GM21737 (cell line): ENCODE measurements at regions not wholly inside any gene's neighbourhood (a gene's known extent, or its start where the extent isn't known, plus 50 kb on each side); places are given as distances from the start of the nearest gene placed in this dataset.
"Not testable (repeated sequence)": the region's sequence is repeated elsewhere in the genome, so short reads cannot be mapped to it uniquely, and the experiment has no call there.

Experiments used
- ATAC-seq: cut with Tn5 transposase; IDR thresholded peaks from one replicate; pipeline ENCODE4 v1.9.1; 2021; ENCODE audit warnings: mild to moderate bottlenecking, moderate library complexity; ENCODE audit not compliant: unreplicated experiment

GRCh38 chr3:18195836-18196235, 229.3 kb downstream of the SATB1 start:
- no peak for ATAC-seq

GRCh38 chr3:18194431-18194830, 230.7 kb downstream of the SATB1 start:
- no peak for ATAC-seq

DNA sequence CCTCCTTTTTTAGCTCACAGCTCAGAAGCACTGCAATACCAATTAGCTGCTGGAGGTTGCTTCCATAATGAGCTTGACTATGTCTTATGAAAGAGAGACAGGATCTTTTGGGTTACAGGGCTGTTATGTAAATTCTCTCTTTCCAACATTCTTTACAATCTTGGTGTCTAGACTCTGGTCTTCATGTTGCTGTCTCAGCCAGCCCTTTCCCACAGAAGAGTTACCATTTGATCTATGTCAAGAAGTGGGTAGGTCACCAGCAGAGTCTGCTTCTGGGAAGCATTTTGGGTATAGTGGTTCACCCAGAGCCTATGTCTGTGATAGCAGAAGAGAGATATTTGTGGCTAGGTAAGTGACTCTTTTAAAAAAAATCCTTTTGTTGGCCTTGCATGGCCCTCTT, 234.5 kb downstream of the SATB1 start:
- no peak for ATAC-seq

- no peak for ATAC-seq
These were observed 235.7 kb downstream of the SATB1 start for GRCh38 chr3:18189282-18190050.

DNA sequence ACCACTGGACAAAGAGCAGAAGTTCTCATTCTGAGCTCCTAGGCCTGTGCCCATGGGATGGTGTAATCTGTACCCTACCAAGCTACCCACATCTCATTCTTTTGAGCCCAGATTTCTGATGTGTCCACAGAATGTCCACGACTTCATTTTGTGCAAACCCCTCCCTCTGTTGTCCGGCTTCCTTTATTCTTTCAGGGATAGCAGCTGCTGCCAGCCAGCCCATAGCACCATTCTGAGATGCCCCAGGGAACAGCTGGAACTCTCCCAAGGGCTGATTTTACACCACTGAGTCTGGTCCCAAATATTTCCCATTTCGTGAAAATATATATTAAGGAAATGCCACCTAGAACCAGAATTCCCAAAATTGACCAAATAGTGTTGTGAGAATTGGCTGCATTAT, 236.6 kb downstream of the SATB1 start:
- no peak for ATAC-seq

GRCh38 chr3:18185624-18186023, 239.5 kb downstream of the SATB1 start:
- no peak for ATAC-seq

DNA sequence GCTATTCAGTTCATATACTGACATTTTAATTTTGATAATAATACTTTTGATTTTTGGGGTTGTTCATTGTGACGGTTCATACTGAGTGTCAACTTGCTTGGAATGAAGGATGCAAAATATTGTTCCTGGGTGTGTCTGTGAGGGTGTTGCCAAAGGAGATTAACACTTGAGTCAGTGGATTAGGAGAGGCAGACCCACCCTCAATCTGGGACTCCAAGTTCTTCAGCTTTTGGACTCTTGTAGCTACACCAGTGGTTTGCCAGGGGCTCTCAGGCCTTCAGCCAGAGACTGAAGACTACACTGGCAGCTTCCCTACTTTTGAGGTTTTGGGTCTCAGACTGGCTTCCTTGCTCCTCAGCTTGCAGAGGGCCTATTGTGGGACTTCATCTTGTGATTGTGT, 242.2 kb downstream of the SATB1 start:
- ATAC-seq: not testable (repeated sequence)

DNA sequence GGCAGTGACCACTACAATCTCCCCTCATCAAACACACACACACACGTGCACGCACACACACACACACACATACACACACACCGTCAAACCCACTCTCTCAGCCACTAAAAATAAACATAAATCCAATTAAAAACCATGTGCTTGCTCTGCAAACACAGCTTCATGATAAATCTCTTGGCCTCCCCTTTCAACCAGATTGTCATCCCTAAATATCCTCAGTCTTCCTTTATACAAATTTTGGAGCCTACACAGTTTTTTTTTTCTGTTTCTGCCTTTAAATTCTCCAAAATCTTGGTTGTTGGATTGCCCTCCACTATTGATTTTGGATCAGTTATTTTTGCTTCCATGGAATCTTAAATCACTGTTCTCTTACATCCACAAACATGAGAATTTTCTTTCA, 245.6 kb downstream of the SATB1 start:
- no peak for ATAC-seq

DNA sequence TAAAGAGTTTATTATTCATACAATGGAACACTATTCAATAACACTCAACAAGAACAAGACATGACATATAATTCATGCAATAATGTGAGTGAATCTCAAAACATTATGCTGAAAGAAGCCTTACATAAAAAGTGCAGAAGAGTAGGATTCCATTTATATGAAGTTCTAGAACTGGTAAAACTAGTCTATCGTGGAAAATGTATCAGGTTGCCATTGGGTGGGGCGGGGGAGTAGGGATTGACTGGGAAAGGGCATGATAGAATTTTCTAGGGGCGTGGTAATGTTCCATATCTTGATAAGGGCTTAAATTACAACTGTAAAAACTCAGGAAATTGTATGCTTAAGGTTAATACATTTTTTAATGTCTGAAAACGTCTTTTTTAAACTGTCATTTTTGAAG, 247.9 kb downstream of the SATB1 start:
- ATAC-seq: no peak

DNA sequence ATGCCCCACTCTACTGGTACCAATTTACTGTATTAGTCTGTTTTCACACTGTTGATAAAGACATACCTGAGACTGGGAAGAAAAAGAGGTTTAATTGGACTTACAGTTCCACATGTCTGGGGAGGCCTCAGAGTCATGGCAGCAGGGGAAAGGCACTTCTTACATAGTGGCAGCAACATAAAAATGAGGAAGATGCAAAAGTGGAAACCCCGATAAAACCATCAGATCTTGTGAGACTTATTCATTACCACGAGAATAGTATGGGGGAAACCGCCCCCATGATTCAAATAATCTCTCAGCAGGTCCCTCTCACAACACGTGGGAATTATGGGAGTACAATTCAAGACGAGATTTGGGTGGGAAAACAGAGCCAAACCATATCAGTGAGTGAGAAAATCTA, 251.2 kb downstream of the SATB1 start:
- not testable (repeated sequence) for ATAC-seq

- no peak for ATAC-seq
These were observed 265.5 kb downstream of the SATB1 start for GRCh38 chr3:18159681-18160080.

DNA sequence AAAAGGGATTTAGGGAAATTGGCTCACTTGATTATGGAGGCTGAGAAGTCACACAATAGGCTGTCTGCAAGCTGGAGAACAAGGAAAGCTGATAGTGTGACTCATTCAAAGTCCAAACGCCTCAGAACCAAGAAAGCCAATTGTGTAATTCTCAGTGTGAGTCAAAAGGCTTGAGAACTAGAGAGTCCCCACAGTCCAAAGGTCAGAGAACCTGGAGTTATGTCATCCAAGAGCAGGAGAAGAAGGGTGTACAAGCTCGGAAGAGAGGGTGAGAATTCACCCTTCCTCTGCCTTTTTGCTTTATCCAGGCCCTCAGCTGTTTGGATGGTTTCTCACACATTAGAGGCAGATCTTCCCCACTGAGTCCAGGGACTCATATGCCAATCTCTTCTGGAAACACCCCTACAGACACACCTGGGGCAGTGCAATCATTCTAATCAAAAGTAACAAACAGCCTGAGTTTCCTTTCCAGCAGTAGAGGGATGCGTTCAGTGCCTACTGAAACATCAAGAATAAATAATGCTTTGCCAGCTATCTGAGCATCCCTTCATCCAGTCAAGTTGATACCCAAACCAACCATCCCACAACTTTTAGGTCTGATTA, 271.5 kb downstream of the SATB1 start:
- ATAC-seq: no peak

- ATAC-seq: no peak
These were observed 273.9 kb downstream of the SATB1 start for GRCh38 chr3:18151199-18151598.

DNA sequence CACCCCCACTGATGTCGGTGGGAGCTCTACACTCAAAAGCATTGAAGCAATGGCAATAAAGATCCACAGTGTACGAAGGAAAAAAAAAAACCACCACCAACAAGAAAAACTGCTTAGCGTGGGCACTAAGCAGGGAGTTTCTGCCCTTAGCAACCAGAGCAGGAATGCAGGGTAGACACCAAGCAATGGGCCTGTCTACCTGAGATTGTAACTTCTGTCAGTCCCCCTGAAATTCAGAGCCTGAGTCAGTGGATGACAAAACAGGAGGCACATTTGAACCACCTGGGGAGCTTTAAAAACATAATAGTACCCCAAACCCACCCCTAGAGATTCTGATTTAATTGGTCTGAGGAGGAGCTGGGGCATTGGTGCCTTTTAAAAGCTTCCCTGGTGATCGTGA, 275.2 kb downstream of the SATB1 start:
- ATAC-seq: no peak

DNA sequence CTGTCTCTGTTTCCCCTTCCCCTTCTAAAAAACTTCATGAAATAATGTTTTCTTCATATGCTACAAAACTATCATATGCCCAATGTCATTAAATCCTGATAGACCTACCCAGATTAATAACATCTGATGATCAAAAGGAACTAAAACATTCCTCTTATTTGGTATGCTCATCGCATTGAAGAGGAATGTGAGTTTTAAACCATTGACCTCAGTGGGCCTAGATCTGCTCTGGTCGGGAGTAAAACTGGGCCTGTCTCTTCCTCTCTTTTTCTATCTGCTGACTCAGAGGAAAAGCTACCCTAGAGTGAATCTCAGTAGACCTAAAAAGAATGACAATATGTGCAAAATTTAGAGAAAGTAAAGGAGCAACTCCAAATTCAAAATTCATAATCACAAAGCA, 275.8 kb downstream of the SATB1 start:
- no peak for ATAC-seq

DNA sequence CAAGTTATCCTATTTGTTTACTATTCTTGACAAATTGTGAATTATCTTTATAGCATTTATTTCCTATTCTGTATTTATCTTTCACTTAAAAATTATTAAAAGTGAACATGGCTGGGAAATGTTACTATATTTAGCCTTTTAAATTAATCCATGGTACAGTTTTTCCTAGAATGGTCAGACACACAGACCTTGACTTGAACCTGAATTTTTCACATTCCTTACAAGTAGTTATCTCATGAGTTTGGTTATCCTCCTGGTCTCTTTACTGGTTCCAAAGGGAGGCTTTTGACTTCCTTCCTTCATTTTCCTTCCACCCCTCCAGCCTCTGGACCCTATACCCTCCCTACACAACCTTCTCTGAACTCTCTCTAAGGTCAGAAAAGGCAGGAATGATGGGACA, 280.6 kb downstream of the SATB1 start:
- no peak for ATAC-seq

- no peak for ATAC-seq
These were observed 281.8 kb downstream of the SATB1 start for GRCh38 chr3:18143258-18143780.

- no peak for ATAC-seq
These were observed 287.2 kb downstream of the SATB1 start for GRCh38 chr3:18137958-18138357.

DNA sequence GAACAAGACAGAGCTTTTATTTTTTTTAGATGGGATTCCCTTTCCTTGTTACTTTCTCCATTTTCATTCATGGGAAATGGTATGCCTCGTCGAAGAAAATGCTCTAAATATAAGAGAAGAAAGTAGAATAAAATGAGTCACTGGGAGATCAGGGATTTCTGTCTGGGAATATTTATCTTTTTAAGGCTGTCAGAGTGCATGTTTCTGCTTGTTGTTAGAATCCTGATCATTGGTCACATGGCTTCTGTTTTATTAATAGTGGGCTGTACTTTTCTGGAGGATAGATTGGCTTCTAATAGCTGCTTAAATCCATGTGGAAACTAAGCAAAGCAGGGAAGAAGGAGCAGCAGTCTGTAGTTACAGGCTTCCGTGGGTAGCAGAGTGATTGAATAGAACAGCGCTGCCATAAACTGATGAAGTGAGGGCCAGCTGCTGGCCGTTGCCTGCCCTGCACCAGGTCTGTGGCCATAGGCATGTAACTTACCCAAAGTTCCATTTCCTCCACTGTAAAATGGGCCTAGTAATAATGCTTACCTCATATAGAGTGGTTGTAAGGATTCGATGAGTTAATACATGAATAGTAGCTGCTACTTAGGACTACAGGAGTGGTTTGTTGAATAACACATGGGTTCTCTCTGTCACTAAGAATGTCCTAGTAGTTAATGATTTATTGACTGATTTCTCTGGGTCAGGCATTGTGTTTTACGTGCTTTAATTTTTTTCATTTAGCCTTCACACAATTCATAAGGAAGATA, 289.9 kb downstream of the SATB1 start:
- no peak for ATAC-seq

DNA sequence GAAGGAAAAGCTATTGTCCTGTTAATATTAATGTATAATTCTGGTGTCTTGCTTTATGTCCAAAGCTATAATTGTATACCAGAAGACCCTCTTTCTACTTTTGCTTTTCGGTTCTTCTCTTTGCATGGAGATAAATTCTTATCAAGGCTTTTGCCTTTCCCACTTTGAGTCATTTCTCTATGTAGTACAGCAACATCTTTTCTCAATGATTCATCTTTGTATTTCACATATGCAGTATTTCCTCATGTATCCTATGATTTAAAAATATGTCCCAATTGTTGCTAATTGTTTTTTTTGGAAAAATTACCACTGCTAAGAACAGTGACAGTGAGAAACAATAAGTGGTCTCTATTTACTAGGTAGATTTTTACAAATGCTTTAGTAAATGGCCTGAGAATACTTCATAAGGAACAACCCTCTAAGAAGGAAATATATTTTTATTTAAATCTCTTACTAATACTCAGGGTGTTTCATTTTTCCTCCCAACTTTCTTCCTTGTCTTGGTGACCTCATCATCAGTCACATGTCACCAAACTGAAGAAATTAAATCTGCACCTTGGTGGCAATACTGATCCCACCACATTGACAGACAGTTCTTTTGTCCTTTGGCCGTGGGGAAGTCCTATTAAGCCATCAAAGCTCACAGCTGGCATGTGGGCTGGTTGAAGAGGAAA, 290.6 kb downstream of the SATB1 start:
- no peak for ATAC-seq

- no peak for ATAC-seq
These were observed 292.1 kb downstream of the SATB1 start for GRCh38 chr3:18132991-18133390.
